Trophoblast cell (in vitro differentiated cells and primary cell): ENCODE measurements at regions not wholly inside any gene's neighbourhood (a gene's known extent, or its start where the extent isn't known, plus 50 kb on each side); places are given as distances from the start of the nearest gene placed in this dataset.

Source experiments
- DNase-seq, 2 donors: peaks; one replicate each; pipeline ENCODE4 v3.0.0-alpha.2; 2016
- H2AFZ ChIP-seq: 2 replicates; pipeline ENCODE4 v1.6.1; 2013; ENCODE audit warnings: low read length, moderate library complexity, mild to moderate bottlenecking; ENCODE audit not compliant: insufficient read depth, poor library complexity
- H2AK5ac ChIP-seq: 2 replicates; pipeline ENCODE4 v1.6.1; 2013; ENCODE audit warnings: mild to moderate bottlenecking, low read length
- H2BK120ac ChIP-seq: 2 replicates; pipeline ENCODE4 v1.6.1; 2013; ENCODE audit warnings: low read length, mild to moderate bottlenecking, moderate library complexity; ENCODE audit not compliant: insufficient read depth, poor library complexity
- H2BK12ac ChIP-seq: 2 replicates; pipeline ENCODE4 v1.6.1; 2013; ENCODE audit warnings: mild to moderate bottlenecking, low read length, moderate library complexity
- H2BK5ac ChIP-seq: 2 replicates; pipeline ENCODE4 v1.6.1; 2013; ENCODE audit warnings: low read length, low read depth, moderate library complexity, mild to moderate bottlenecking; ENCODE audit not compliant: poor library complexity
- H3K14ac ChIP-seq: 2 replicates; pipeline ENCODE4 v1.6.1; 2013; ENCODE audit warnings: mild to moderate bottlenecking, low read length
- H3K18ac ChIP-seq: 2 replicates; pipeline ENCODE4 v1.6.1; 2013; ENCODE audit warnings: mild to moderate bottlenecking, low read length
- H3K23ac ChIP-seq: 2 replicates; pipeline ENCODE4 v1.6.1; 2013; ENCODE audit warnings: low read length
- H3K27ac ChIP-seq: 2 replicates; pipeline ENCODE4 v1.5.1; 2013; ENCODE audit warnings: low read depth, mild to moderate bottlenecking, inconsistent platforms, low read length, moderate library complexity
- H3K27me3 ChIP-seq: 2 replicates; pipeline ENCODE4 v1.6.1; 2013; ENCODE audit warnings: inconsistent platforms, mild to moderate bottlenecking, low read length, moderate library complexity; ENCODE audit not compliant: insufficient read depth
- H3K36me3 ChIP-seq, 2 experiments: 1 replicate in 1 of 2; 2 replicates in 1 of 2; pipeline ENCODE4 v1.6.1; 2013; ENCODE audit warnings: low read length in 2 of 2, mild to moderate bottlenecking in 2 of 2, moderate library complexity in 1 of 2; ENCODE audit not compliant: insufficient read depth in 2 of 2, control insufficient read depth in 1 of 2
- H3K4ac ChIP-seq: 2 replicates; pipeline ENCODE4 v1.6.1; 2013; ENCODE audit warnings: low read depth, mild to moderate bottlenecking, low read length, moderate library complexity
- H3K4me1 ChIP-seq, 2 experiments: 1 replicate in 1 of 2; 2 replicates in 1 of 2; pipeline ENCODE4 v1.6.1; 2013; ENCODE audit warnings: low read length in 2 of 2, mild to moderate bottlenecking in 2 of 2, moderate library complexity in 1 of 2; ENCODE audit not compliant: insufficient read depth in 2 of 2, control insufficient read depth in 1 of 2
- H3K4me2 ChIP-seq: 2 replicates; pipeline ENCODE4 v1.6.1; 2013; ENCODE audit warnings: inconsistent platforms, mild to moderate bottlenecking, low read length, moderate library complexity
- H3K4me3 ChIP-seq: 2 replicates; pipeline ENCODE4 v1.5.1; 2013; ENCODE audit warnings: mild to moderate bottlenecking, low read depth, low read length, inconsistent platforms
- H3K79me1 ChIP-seq: one replicate; pipeline ENCODE4 v1.6.1; 2013; ENCODE audit warnings: low read length
- H3K79me2 ChIP-seq: 2 replicates; pipeline ENCODE4 v1.6.1; 2013; ENCODE audit warnings: low read length, mild to moderate bottlenecking; ENCODE audit not compliant: control insufficient read depth, insufficient read depth, poor library complexity
- H3K9ac ChIP-seq: 2 replicates; pipeline ENCODE4 v1.6.1; 2013; ENCODE audit warnings: mild to moderate bottlenecking, low read length
- H3K9me3 ChIP-seq: 2 replicates; pipeline ENCODE4 v1.6.1; 2013; ENCODE audit warnings: low read depth, mild to moderate bottlenecking, control low read depth, inconsistent platforms, low read length; ENCODE audit not compliant: insufficient read depth
- H4K12ac ChIP-seq: 2 replicates; pipeline ENCODE4 v1.6.1; 2013; ENCODE audit warnings: low read depth, mild to moderate bottlenecking, low read length, moderate library complexity
- H4K8ac ChIP-seq: 2 replicates; pipeline ENCODE4 v1.6.1; 2013; ENCODE audit warnings: low read depth, mild to moderate bottlenecking, low read length, moderate library complexity
- H4K91ac ChIP-seq: one replicate; pipeline ENCODE4 v1.6.1; 2013; ENCODE audit warnings: low read depth, mild to moderate bottlenecking, low read length, moderate library complexity
- WGBS: extraction: QIAGEN DNeasy Blood & Tissue Kit; methylation state at CpG from one replicate; pipeline ENCODE4 v1.1.7; 2013; ENCODE audit warnings: missing lambda C conversion rate; ENCODE audit not compliant: insufficient read length, insufficient coverage; ENCODE audit errors: extremely low coverage; 5-methylcytosine and 5-hydroxymethylcytosine counted together

DNA sequence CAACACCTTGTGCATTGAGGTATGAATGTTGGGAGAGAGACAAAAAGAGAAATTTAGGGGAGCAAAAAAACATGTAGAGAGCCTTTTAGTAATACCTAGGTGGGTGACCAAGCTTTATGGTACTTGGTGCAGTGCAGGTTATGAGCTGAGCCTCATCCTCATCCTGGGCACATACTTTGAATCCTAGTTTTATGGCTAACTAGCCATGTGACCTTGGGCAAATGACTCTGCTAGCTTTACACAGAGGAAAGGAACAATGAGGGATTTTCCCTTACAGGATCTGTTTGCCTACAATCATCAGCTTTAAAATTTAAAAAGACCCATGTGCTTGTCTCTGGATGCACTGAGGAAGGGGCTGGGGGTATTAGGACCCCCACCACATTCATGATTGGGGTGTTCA lies 187.8 kb upstream of the ISX start:
- Histone ChIP-seq H4K91ac (peak overlapping the region; percentile 13), H3K9ac (no peak overlapping the region), H3K4me3 (no peak overlapping the region), H3K4me2 (no peak overlapping the region), H2BK120ac (peak overlapping the region; percentile 20), H3K79me2 (no peaks in the 10 kb centered on the region), H3K23ac (no peak overlapping the region), H3K27ac (peak overlapping the region; percentile 13), H3K79me1 (peaks cover 18% of the 10 kb centered on the region), H4K12ac (no peak overlapping the region), H2AFZ (no peak overlapping the region), H3K18ac (no peak overlapping the region), H3K9me3 (peaks cover 3% of the 10 kb centered on the region), H2AK5ac (no peak overlapping the region), H3K27me3 (no peaks in the 10 kb centered on the region), H3K36me3 (no peaks in the 10 kb centered on the region), H3K4ac (no peak overlapping the region), H2BK12ac (no peak overlapping the region), H3K14ac (no peak overlapping the region), H2BK5ac (peak overlapping the region; percentile 46), H3K4me1 (peaks cover 2 to 3% of the 10 kb centered on the region in 2 experiments), H4K8ac (no peak overlapping the region)
- peak in 1 of 2 donors; percentile 10 for DNase-seq

DNA sequence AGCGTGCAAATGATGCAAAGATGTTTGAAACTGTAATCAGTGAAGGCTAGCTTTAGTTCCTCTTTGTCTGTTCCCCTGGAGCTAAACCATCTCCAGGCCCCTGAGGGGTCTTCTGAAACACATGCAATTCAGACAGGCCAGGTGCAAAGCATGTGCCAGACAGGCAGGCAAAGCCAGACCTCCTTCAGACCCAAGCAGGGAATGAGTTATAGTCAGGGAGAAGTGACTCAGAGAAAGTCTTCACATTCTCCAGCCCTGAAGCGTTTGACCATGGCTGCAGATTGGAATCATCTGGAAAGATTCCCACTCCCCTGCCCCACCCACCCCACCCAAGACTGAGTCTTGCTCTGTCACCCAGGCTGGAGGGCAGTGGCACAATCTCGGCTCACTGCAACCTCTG lies 187.0 kb upstream of the ISX start:
- no peak overlapping the region for H2BK12ac ChIP-seq
- H3K18ac ChIP-seq: no peak overlapping the region
- no peak overlapping the region for H3K23ac ChIP-seq
- no peak overlapping the region for H3K4ac ChIP-seq
- H3K27ac ChIP-seq: peak overlapping the region; percentile 66
- no peaks in the 10 kb centered on the region for H3K27me3 ChIP-seq
- H3K4me2 ChIP-seq: no peak overlapping the region
- no peak overlapping the region for H4K12ac ChIP-seq
- H4K91ac ChIP-seq: peak overlapping the region; percentile 49
- WGBS: no CpG with 5 or more reads among the region's 3 CpGs
- no peaks in the 10 kb centered on the region for H3K79me2 ChIP-seq
- no peak overlapping the region for H2BK120ac ChIP-seq
- peak; percentile 41 to 45 for DNase-seq
- no peak overlapping the region for H2BK5ac ChIP-seq
- H3K4me3 ChIP-seq: no peak overlapping the region
- no peak overlapping the region for H3K9ac ChIP-seq
- H3K14ac ChIP-seq: no peak overlapping the region
- H4K8ac ChIP-seq: no peak overlapping the region
- H2AK5ac ChIP-seq: no peak overlapping the region
- H3K36me3 ChIP-seq: no peaks in the 10 kb centered on the region
- H3K4me1 ChIP-seq: peaks cover 2 to 3% of the 10 kb centered on the region in 2 experiments
- H3K79me1 ChIP-seq: peaks cover 18% of the 10 kb centered on the region
- no peak overlapping the region for H2AFZ ChIP-seq
- H3K9me3 ChIP-seq: peaks cover 3% of the 10 kb centered on the region

DNA sequence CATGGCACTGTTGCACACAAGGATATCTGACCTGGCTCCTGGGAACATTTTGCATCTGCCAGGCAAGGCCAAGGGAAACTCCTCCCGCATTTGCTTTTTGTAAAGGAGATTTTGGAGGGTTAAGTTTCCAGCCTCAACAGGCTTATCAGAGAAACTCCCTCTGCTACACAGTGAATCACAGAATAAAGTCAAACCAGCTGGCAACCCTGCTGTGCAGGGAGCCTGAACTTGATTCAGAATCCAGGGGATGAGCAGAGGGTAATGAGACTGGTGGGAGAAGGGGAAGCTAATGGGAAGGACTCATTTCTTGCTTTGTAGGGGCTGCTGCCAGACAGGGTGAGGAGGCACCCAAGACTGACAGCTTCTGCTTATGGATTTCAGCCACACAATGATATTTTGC lies 185.3 kb upstream of the ISX start:
- no peaks in the 10 kb centered on the region for H3K27me3 ChIP-seq

GRCh38 chr22:34881453-34881852 lies 184.5 kb upstream of the ISX start:
- DNase-seq: no peak
- H4K8ac ChIP-seq: no peak overlapping the region

More for the DNA sequence above, 185.3 kb upstream of the ISX start:
- Histone ChIP-seq H3K79me1 (peaks cover 18% of the 10 kb centered on the region), H3K9ac (no peak overlapping the region), H3K23ac (no peak overlapping the region), H2AK5ac (peak overlapping the region; percentile 9), H4K12ac (no peak overlapping the region), H3K4ac (no peak overlapping the region), H3K18ac (no peak overlapping the region), H3K79me2 (no peaks in the 10 kb centered on the region), H2AFZ (no peak overlapping the region), H3K14ac (peak overlapping the region; percentile 31), H3K36me3 (no peaks in the 10 kb centered on the region), H2BK12ac (peak overlapping the region; percentile 68), H3K4me2 (no peak overlapping the region), H3K27ac (no peak overlapping the region), H4K91ac (peak overlapping the region; percentile 50), H2BK5ac (peak overlapping the region; percentile 23), H3K9me3 (peaks cover 4% of the 10 kb centered on the region), H2BK120ac (peak overlapping the region; percentile 31), H3K4me3 (no peak overlapping the region), H3K4me1 (peaks cover 2 to 3% of the 10 kb centered on the region in 2 experiments), H4K8ac (no peak overlapping the region)
- no peak for DNase-seq
- WGBS: no CpG with 5 or more reads among the region's 1 CpG

More at GRCh38 chr22:34881453-34881852, 184.5 kb upstream of the ISX start:
- Histone ChIP-seq H3K79me2 (no peaks in the 10 kb centered on the region), H3K9me3 (peaks cover 6% of the 10 kb centered on the region), H3K4ac (no peak overlapping the region), H3K36me3 (no peaks in the 10 kb centered on the region), H3K79me1 (peaks cover 18% of the 10 kb centered on the region), H3K4me2 (no peak overlapping the region), H2AFZ (no peak overlapping the region), H2AK5ac (no peak overlapping the region), H3K18ac (no peak overlapping the region), H4K91ac (peak overlapping the region; percentile 57), H2BK5ac (no peak overlapping the region), H2BK120ac (no peak overlapping the region), H3K9ac (no peak overlapping the region), H4K12ac (no peak overlapping the region), H3K4me3 (no peak overlapping the region), H3K27me3 (no peaks in the 10 kb centered on the region), H3K14ac (no peak overlapping the region), H2BK12ac (peak overlapping the region; percentile 72), H3K27ac (no peak overlapping the region), H3K4me1 (peaks cover 2 to 3% of the 10 kb centered on the region in 2 experiments), H3K23ac (no peak overlapping the region)
- WGBS: no CpG with 5 or more reads among the region's 2 CpGs
